Mesenchymal stem cell (in vitro differentiated cells and primary cell): ENCODE measurements at regions not wholly inside any gene's neighbourhood (a gene's known extent, or its start where the extent isn't known, plus 50 kb on each side); places are given as distances from the start of the nearest gene placed in this dataset.

Experiments
- DNase-seq: peaks from one replicate; pipeline ENCODE4 v3.0.0-alpha.2; 2013
- H2AFZ ChIP-seq: one replicate; pipeline ENCODE4 v1.6.1; 2013; ENCODE audit warnings: low read depth, mild to moderate bottlenecking, control low read depth, inconsistent platforms, low read length, moderate library complexity
- H2AK5ac ChIP-seq: 2 replicates; pipeline ENCODE4 v1.6.1; 2013; ENCODE audit warnings: low read length, moderate library complexity, mild to moderate bottlenecking, inconsistent platforms; ENCODE audit not compliant: severe bottlenecking
- H2BK120ac ChIP-seq: one replicate; pipeline ENCODE4 v1.6.1; 2013; ENCODE audit warnings: low read depth, mild to moderate bottlenecking, inconsistent platforms, low read length, moderate library complexity
- H2BK12ac ChIP-seq, 2 experiments: one replicate each; pipeline ENCODE4 v1.6.1; 2013; ENCODE audit warnings: inconsistent platforms in 2 of 2, low read length in 2 of 2, mild to moderate bottlenecking in 2 of 2, moderate library complexity in 2 of 2, control low read depth in 1 of 2
- H2BK15ac ChIP-seq: one replicate; pipeline ENCODE4 v1.6.1; 2013; ENCODE audit warnings: mild to moderate bottlenecking, low read depth, inconsistent platforms; ENCODE audit not compliant: poor library complexity, severe bottlenecking
- H2BK5ac ChIP-seq: 2 replicates; pipeline ENCODE4 v1.6.1; 2013; ENCODE audit warnings: low read depth, mild to moderate bottlenecking, low read length, control low read depth, inconsistent platforms; ENCODE audit not compliant: poor library complexity, severe bottlenecking
- H3K14ac ChIP-seq, 2 experiments: one replicate each; pipeline ENCODE4 v1.6.1; 2013; ENCODE audit warnings: inconsistent platforms in 2 of 2, low read length in 2 of 2, control low read depth in 1 of 2, mild to moderate bottlenecking in 1 of 2, moderate library complexity in 1 of 2
- H3K18ac ChIP-seq, 2 experiments: one replicate each; pipeline ENCODE4 v1.6.1; 2013; ENCODE audit warnings: inconsistent platforms in 2 of 2, low read length in 2 of 2, control low read depth in 1 of 2, low read depth in 1 of 2, mild to moderate bottlenecking in 1 of 2
- H3K23ac ChIP-seq, 2 experiments: one replicate each; pipeline ENCODE4 v1.6.1; 2013; ENCODE audit warnings: inconsistent platforms in 2 of 2, low read length in 2 of 2, mild to moderate bottlenecking in 2 of 2, moderate library complexity in 2 of 2, control low read depth in 1 of 2
- H3K27ac ChIP-seq: 2 replicates; pipeline ENCODE4 v1.5.1; 2013; ENCODE audit warnings: mild to moderate bottlenecking, moderate library complexity, low read length, control low read depth, inconsistent platforms; ENCODE audit not compliant: poor library complexity, severe bottlenecking
- H3K27me3 ChIP-seq, 2 experiments: 2 replicates each; pipeline versions ENCODE4 v1.6.1 to v1.7.0; 2013; ENCODE audit warnings: low read length in 2 of 2, mild to moderate bottlenecking in 2 of 2, moderate library complexity in 2 of 2, control low read depth in 1 of 2, inconsistent platforms in 1 of 2; ENCODE audit not compliant: control insufficient read depth in 1 of 2, insufficient read depth in 1 of 2
- H3K36me3 ChIP-seq, 2 experiments: 2 replicates each; pipeline versions ENCODE4 v1.6.1 to v1.7.0; 2013; ENCODE audit warnings: low read length in 2 of 2, control low read depth in 1 of 2, inconsistent platforms in 1 of 2, low read depth in 1 of 2, mild to moderate bottlenecking in 1 of 2; ENCODE audit not compliant: insufficient read depth in 2 of 2, control insufficient read depth in 1 of 2
- H3K4ac ChIP-seq, 2 experiments: one replicate each; pipeline ENCODE4 v1.6.1; 2013; ENCODE audit warnings: inconsistent platforms in 2 of 2, low read length in 2 of 2, mild to moderate bottlenecking in 2 of 2, moderate library complexity in 2 of 2, control low read depth in 1 of 2, low read depth in 1 of 2
- H3K4me1 ChIP-seq: 2 replicates; pipeline ENCODE4 v1.6.1; 2013; ENCODE audit warnings: low read depth, low read length, control low read depth; ENCODE audit not compliant: control insufficient read depth, insufficient read depth
- H3K4me2 ChIP-seq: 2 replicates; pipeline ENCODE4 v1.6.1; 2013; ENCODE audit warnings: low read length, mild to moderate bottlenecking, inconsistent platforms; ENCODE audit not compliant: poor library complexity, severe bottlenecking
- H3K4me3 ChIP-seq, 2 experiments: 2 replicates each; pipeline versions ENCODE4 v1.5.1 to v1.7.0; 2013; ENCODE audit warnings: low read length in 2 of 2, mild to moderate bottlenecking in 2 of 2, control low read depth in 1 of 2, low read depth in 1 of 2; ENCODE audit not compliant: insufficient read depth in 1 of 2
- H3K79me1 ChIP-seq: replicated peaks from 2 replicates; pipeline ENCODE4 v1.6.1; 2013; ENCODE audit warnings: mild to moderate bottlenecking, control low read depth, low read length, inconsistent platforms; ENCODE audit not compliant: poor library complexity, severe bottlenecking
- H3K9ac ChIP-seq: 2 replicates; pipeline ENCODE4 v1.7.0; 2013; ENCODE audit warnings: mild to moderate bottlenecking, low read length, moderate library complexity
- H3K9me3 ChIP-seq: 2 replicates; pipeline ENCODE4 v1.7.0; 2013; ENCODE audit warnings: mild to moderate bottlenecking, low read length; ENCODE audit not compliant: control insufficient read depth
- H4K8ac ChIP-seq: one replicate; pipeline ENCODE4 v1.6.1; 2013; ENCODE audit warnings: inconsistent platforms, mild to moderate bottlenecking, low read length, moderate library complexity
- H4K91ac ChIP-seq: one replicate; pipeline ENCODE4 v1.6.1; 2013; ENCODE audit warnings: mild to moderate bottlenecking, low read length, inconsistent platforms
- WGBS: methylation state at CpG from one replicate; pipeline ENCODE4 v1.1.7; 2013; ENCODE audit warnings: mixed read lengths; 5-methylcytosine and 5-hydroxymethylcytosine counted together

DNA sequence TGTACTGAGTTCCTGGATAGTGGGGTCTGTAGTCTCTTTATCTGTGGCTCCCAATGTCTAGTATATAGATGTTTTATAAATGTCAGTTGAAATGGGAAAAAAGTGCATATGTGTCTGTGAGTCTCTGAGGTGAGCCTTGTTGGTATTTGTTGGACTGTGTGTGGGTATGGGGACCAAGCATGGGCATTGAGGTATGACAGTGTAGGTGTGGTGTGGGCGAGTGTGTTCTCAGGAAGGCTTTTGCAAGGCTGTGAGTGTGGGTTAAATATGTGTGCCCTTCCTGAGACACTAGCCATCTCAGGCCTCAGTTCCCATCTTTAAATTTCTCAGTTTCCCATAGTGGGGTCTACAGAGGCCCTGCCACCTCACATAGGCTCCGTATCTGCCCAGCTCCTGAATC is 440.2 kb upstream of the CCL2 start:
- H3K27me3 ChIP-seq = peaks cover 0 to 5% of the 10 kb centered on the region in 2 experiments
- no peak for DNase-seq
- H3K4me3 ChIP-seq = no peak overlapping the region
- H3K27ac ChIP-seq = no peak overlapping the region
- no peak overlapping the region for H2AFZ ChIP-seq
- no peak overlapping the region for H3K23ac ChIP-seq
- H2AK5ac ChIP-seq = no peak overlapping the region
- no peak overlapping the region for H2BK12ac ChIP-seq
- no peak overlapping the region for H2BK120ac ChIP-seq
- H4K91ac ChIP-seq = no peak overlapping the region
- WGBS = 85% methylated on average over 1 of the region's 2 CpGs
- no peak overlapping the region for H3K4me2 ChIP-seq
- no peaks in the 10 kb centered on the region for H3K79me1 ChIP-seq
- no peaks in the 10 kb centered on the region for H3K9me3 ChIP-seq
- H3K36me3 ChIP-seq = no peaks in the 10 kb centered on the region
- no peak overlapping the region for H3K9ac ChIP-seq
- no peaks in the 10 kb centered on the region for H3K4me1 ChIP-seq
- H3K18ac ChIP-seq = no peak overlapping the region
- no peak overlapping the region for H2BK15ac ChIP-seq
- no peak overlapping the region for H3K4ac ChIP-seq
- no peak overlapping the region for H3K14ac ChIP-seq
- no peak overlapping the region for H2BK5ac ChIP-seq
- no peak overlapping the region for H4K8ac ChIP-seq

DNA sequence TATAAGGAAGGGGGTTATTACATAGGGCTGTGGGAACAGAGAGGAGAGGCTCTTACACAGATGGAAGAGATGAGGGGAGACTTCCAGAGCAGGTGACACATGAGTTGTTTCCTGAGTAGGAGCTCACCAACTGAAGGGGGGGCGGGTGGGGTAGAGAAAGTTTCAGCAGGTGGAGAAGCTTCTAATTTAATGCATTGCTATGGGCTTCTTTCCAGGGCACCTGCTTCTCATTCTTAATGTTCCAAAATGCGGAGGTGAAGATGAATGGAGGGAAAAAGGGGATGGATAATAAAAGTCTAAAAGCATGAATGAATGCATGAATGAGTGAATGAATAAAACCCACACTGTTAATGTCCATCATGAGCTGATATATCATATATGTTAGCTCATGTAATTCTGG is 439.0 kb upstream of the CCL2 start:
- H3K79me1 ChIP-seq = no peaks in the 10 kb centered on the region
- no peak overlapping the region for H3K4ac ChIP-seq
- no peak overlapping the region for H3K27ac ChIP-seq
- H3K9ac ChIP-seq = no peak overlapping the region
- H3K36me3 ChIP-seq = no peaks in the 10 kb centered on the region
- H2BK5ac ChIP-seq = no peak overlapping the region
- H2AK5ac ChIP-seq = no peak overlapping the region
- no peak overlapping the region for H2BK120ac ChIP-seq
- H3K27me3 ChIP-seq = peaks cover 0 to 5% of the 10 kb centered on the region in 2 experiments
- no peak for DNase-seq
- no peaks in the 10 kb centered on the region for H3K4me1 ChIP-seq
- H3K4me2 ChIP-seq = no peak overlapping the region
- H2BK15ac ChIP-seq = no peak overlapping the region
- no peak overlapping the region for H3K23ac ChIP-seq
- no peak overlapping the region for H4K8ac ChIP-seq
- H2BK12ac ChIP-seq = no peak overlapping the region
- H2AFZ ChIP-seq = no peak overlapping the region
- H3K9me3 ChIP-seq = no peaks in the 10 kb centered on the region
- no peak overlapping the region for H4K91ac ChIP-seq
- H3K14ac ChIP-seq = no peak overlapping the region
- H3K4me3 ChIP-seq = no peak overlapping the region
- H3K18ac ChIP-seq = no peak overlapping the region
- 46% methylated on average over 2 of the region's 2 CpGs for WGBS

DNA sequence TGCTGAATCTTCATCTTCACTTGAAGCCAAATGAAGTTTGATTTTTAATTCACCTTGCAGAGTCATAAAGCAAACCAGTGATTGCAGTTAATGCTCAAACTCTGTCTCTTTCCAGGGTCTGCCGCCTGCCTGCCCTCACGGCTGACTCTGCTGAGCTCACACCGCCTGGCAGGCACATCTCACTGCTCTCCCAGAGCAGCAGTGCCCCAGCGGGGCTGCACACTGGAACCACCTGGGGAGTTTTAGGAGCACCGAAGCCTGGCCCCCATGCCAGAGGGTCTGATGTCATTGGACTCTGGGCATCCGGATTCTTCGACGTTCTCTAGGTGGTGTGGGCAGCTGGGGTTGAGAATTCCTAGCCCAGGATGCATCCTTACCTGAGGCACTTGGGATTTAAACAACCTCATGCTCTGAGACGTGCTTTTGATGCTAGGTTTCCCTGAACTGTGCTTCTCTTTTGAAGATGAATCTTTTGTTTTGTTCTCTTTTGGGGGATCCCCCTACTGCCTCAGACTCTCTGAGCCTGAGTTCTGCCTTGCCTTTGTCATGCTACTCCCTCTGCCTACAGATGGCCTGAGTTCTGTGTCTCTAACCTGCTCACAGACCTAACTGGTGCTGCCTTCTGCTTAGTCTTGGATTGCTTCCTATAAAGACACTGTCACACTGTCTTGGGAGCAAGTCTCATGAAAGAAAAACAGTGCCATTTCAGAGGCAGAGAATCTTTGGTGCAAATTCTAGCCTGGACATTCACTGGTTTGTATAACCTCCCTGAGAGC is 438.1 kb upstream of the CCL2 start:
- 71% methylated on average over 9 of the region's 9 CpGs for WGBS
- DNase-seq = no peak

DNA sequence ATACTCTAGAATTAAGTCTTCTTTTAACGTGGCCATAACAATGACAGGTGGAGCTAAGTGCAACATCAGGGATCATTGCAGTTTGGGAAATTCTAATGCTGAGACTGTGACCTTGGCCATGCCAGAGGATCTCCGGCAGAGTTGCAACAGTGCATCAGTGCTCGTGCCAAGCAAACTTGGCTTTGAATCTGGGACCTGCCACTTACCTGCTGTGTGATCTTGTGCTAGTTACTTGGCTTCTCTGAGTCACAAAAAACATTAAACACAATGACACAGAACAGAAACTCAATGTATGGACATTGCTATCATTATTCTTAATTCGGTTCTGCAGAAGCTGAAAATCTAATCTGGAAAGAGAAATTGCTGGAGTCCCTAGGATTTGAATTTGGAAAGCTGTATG is 435.5 kb upstream of the CCL2 start:
- H3K23ac ChIP-seq = no peak overlapping the region
- no peak overlapping the region for H3K4me3 ChIP-seq
- H2AFZ ChIP-seq = no peak overlapping the region
- no peak overlapping the region for H3K27ac ChIP-seq
- no peaks in the 10 kb centered on the region for H3K36me3 ChIP-seq
- no peak overlapping the region for H2BK120ac ChIP-seq
- no peak overlapping the region for H4K91ac ChIP-seq
- H2BK12ac ChIP-seq = no peak overlapping the region
- no peaks in the 10 kb centered on the region for H3K79me1 ChIP-seq
- no peak overlapping the region for H4K8ac ChIP-seq
- WGBS = 69% methylated on average over 4 of the region's 4 CpGs
- H2BK15ac ChIP-seq = no peak overlapping the region
- H3K4ac ChIP-seq = no peak overlapping the region
- no peak overlapping the region for H2AK5ac ChIP-seq
- DNase-seq = no peak
- no peaks in the 10 kb centered on the region for H3K9me3 ChIP-seq
- H3K9ac ChIP-seq = no peak overlapping the region
- H3K18ac ChIP-seq = no peak overlapping the region
- peaks cover 0 to 5% of the 10 kb centered on the region in 2 experiments for H3K27me3 ChIP-seq
- H2BK5ac ChIP-seq = no peak overlapping the region
- no peaks in the 10 kb centered on the region for H3K4me1 ChIP-seq
- H3K14ac ChIP-seq = no peak overlapping the region
- no peak overlapping the region for H3K4me2 ChIP-seq

More for the DNA sequence above, 438.1 kb upstream of the CCL2 start:
- Histone ChIP-seq H3K9me3 (no peaks in the 10 kb centered on the region), H3K9ac (no peak overlapping the region), H3K79me1 (no peaks in the 10 kb centered on the region), H2AK5ac (no peak overlapping the region), H3K4me3 (no peak overlapping the region), H2BK5ac (no peak overlapping the region), H3K4ac (no peak overlapping the region), H2BK12ac (no peak overlapping the region), H3K27me3 (peaks cover 0 to 5% of the 10 kb centered on the region in 2 experiments), H2BK15ac (no peak overlapping the region), H2BK120ac (no peak overlapping the region), H3K14ac (no peak overlapping the region), H4K8ac (no peak overlapping the region), H3K27ac (no peak overlapping the region), H3K36me3 (no peaks in the 10 kb centered on the region), H3K4me1 (no peaks in the 10 kb centered on the region), H3K23ac (no peak overlapping the region), H3K18ac (no peak overlapping the region), H2AFZ (no peak overlapping the region), H3K4me2 (no peak overlapping the region), H4K91ac (no peak overlapping the region)
